ENCODE measurements at regions not wholly inside any gene's neighbourhood (a gene's known extent, or its start where the extent isn't known, plus 50 kb on each side); places are given as distances from the start of the nearest gene placed in this dataset.

GRCh38 chr4:126874533-126874932, 758.2 kb upstream of the INTU start:
- peaks cover 4% of the 10 kb centered on the region for H3K9me3 ChIP-seq (replicated peaks; ENCODE audit: control insufficient read depth, low read depth, low read length)
- H3K27me3 ChIP-seq (ENCODE audit: control insufficient read depth, insufficient read depth, low read length): no peaks in the 10 kb centered on the region
- H3K4me3 ChIP-seq (ENCODE audit: low read length): no peak overlapping the region
- H3K27ac ChIP-seq (ENCODE audit: low read length): no peak overlapping the region
- no peak for DNase-seq
- H3K36me3 ChIP-seq (ENCODE audit: control insufficient read depth, insufficient read depth, low read length): no peaks in the 10 kb centered on the region
- WGBS (ENCODE audit: insufficient coverage): 94% methylated on average over 17 of the region's 19 CpGs
- H3K4me1 ChIP-seq (ENCODE audit: control insufficient read depth, insufficient read depth, low read length): no peaks in the 10 kb centered on the region

DNA sequence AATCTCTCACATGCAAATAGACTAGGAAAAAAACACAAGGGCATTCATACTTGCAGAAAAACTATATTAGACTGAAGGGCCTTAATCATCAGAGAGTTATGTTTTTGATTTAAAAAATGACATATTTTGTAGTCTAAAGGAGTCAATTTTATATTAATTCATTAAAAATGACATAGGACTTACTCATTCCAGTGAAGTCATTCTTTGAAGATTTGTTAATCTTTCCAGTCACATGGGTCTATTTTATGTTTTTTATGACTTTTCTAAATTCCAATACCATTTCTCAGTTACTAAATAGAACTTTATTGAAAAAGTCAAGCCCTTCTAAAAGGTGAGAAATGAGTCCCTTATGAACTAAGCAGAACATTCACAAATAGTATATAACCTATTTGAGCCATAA, 743.8 kb upstream of the INTU start:
- Histone ChIP-seq H3K4me3 (ENCODE audit: low read length) (no peak overlapping the region), H3K27me3 (ENCODE audit: control insufficient read depth, insufficient read depth, low read length) (no peaks in the 10 kb centered on the region), H3K4me1 (ENCODE audit: control insufficient read depth, insufficient read depth, low read length) (no peaks in the 10 kb centered on the region), H3K27ac (ENCODE audit: low read length) (no peak overlapping the region), H3K9me3 (replicated peaks; ENCODE audit: control insufficient read depth, low read depth, low read length) (no peaks in the 10 kb centered on the region), H3K36me3 (ENCODE audit: control insufficient read depth, insufficient read depth, low read length) (no peaks in the 10 kb centered on the region)
- no peak for DNase-seq

- Histone ChIP-seq H3K27me3 (ENCODE audit: control insufficient read depth, insufficient read depth, low read length) (no peaks in the 10 kb centered on the region), H3K4me1 (ENCODE audit: control insufficient read depth, insufficient read depth, low read length) (no peaks in the 10 kb centered on the region)
- no peak for DNase-seq
These were observed 742.4 kb upstream of the INTU start for GRCh38 chr4:126890383-126890782.

GRCh38 chr4:126890994-126891393, 741.8 kb upstream of the INTU start:
- Histone ChIP-seq H3K27ac (ENCODE audit: low read length) (no peak overlapping the region), H3K27me3 (ENCODE audit: control insufficient read depth, insufficient read depth, low read length) (no peaks in the 10 kb centered on the region), H3K36me3 (ENCODE audit: control insufficient read depth, insufficient read depth, low read length) (no peaks in the 10 kb centered on the region), H3K4me1 (ENCODE audit: control insufficient read depth, insufficient read depth, low read length) (no peaks in the 10 kb centered on the region), H3K9me3 (replicated peaks; ENCODE audit: control insufficient read depth, low read depth, low read length) (no peaks in the 10 kb centered on the region), H3K4me3 (ENCODE audit: low read length) (no peak overlapping the region)
- 41% methylated on average over 3 of the region's 3 CpGs for WGBS (ENCODE audit: insufficient coverage)
- no peak for DNase-seq

More at GRCh38 chr4:126890383-126890782, 742.4 kb upstream of the INTU start:
- Histone ChIP-seq H3K27ac (ENCODE audit: low read length) (no peak overlapping the region), H3K9me3 (replicated peaks; ENCODE audit: control insufficient read depth, low read depth, low read length) (no peaks in the 10 kb centered on the region), H3K36me3 (ENCODE audit: control insufficient read depth, insufficient read depth, low read length) (no peaks in the 10 kb centered on the region), H3K4me3 (ENCODE audit: low read length) (no peak overlapping the region)

DNA sequence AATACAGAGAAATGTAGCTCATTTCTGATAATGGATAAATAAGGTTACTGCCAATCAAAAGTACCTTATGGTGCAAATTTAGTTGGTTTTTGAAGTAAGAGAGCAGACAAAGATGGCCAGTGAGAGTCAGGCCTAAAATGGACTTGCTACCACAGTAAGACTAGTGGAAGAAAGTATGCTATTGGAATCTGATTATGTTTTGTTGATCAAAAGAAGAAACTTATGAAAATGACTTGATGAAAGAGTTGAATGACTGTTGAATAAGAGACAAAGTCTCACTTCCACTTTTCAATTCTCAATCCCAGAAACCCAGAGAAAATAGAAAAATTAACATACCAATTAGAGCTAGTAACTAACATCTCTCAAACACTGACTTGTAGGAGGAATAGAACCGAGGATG, 737.8 kb upstream of the INTU start:
- Histone ChIP-seq H3K27ac (ENCODE audit: low read length) (no peak overlapping the region), H3K9me3 (replicated peaks; ENCODE audit: control insufficient read depth, low read depth, low read length) (peaks cover 7% of the 10 kb centered on the region), H3K27me3 (ENCODE audit: control insufficient read depth, insufficient read depth, low read length) (no peaks in the 10 kb centered on the region), H3K4me3 (ENCODE audit: low read length) (no peak overlapping the region), H3K36me3 (ENCODE audit: control insufficient read depth, insufficient read depth, low read length) (no peaks in the 10 kb centered on the region), H3K4me1 (ENCODE audit: control insufficient read depth, insufficient read depth, low read length) (peaks cover 2% of the 10 kb centered on the region)
- WGBS (ENCODE audit: insufficient coverage): no CpG with 5 or more reads among the region's 1 CpG
- DNase-seq: no peak

DNA sequence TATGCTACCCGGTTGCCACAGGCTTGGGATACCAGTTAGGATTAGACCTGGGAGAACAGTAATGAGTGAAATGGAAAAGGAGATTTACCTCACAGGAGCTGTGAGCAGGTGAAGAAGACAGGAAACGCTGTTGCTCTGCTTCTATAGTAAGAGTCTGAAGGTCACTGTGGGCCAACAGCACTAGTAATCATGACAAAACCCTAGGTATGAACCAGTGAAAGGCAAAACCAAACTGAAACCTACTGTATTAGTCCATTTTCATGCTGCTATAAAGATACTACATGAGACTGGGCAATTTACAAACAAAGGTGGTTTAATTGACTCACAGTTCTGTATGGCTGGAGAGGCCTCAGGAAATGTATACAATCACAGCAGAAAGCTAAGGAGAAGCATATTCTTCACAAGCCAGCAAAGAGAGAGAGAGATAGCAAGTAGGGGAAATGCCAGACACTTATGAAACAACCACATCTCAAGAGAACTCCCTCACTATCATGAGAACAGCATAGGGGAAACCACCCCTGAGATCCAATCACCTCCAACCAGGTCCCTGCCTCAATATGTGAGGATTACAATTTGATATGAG, 736.7 kb upstream of the INTU start:
- no CpG with 5 or more reads among the region's 2 CpGs for WGBS (ENCODE audit: insufficient coverage)
- H3K27ac ChIP-seq (ENCODE audit: low read length): no peak overlapping the region
- no peak overlapping the region for H3K4me3 ChIP-seq (ENCODE audit: low read length)
- H3K36me3 ChIP-seq (ENCODE audit: control insufficient read depth, insufficient read depth, low read length): no peaks in the 10 kb centered on the region
- no peaks in the 10 kb centered on the region for H3K27me3 ChIP-seq (ENCODE audit: control insufficient read depth, insufficient read depth, low read length)
- no peak for DNase-seq
- H3K9me3 ChIP-seq (replicated peaks; ENCODE audit: control insufficient read depth, low read depth, low read length): peaks cover 7% of the 10 kb centered on the region
- H3K4me1 ChIP-seq (ENCODE audit: control insufficient read depth, insufficient read depth, low read length): peaks cover 2% of the 10 kb centered on the region

DNA sequence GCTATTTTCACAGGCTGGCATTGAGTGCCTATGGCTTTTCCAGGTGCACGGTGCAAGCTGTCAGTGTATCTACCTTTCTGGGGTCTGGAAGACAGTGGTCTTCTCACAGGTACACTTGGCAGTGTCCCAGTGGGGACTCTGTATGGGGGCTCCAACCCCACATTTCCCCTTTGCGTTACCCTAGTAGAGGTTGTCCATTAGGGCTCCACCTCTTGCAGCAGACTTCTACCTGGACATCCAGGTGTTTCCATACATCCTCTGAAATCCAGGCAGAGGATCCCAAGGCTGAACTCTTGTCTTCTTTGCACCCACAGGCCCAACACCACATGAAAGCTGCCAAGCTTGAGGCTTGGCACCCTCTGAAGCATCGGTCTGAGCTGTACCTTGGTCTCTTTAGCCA, 735.7 kb upstream of the INTU start:
- no peak overlapping the region for H3K27ac ChIP-seq (ENCODE audit: low read length)
- DNase-seq: no peak
- peaks cover 7% of the 10 kb centered on the region for H3K9me3 ChIP-seq (replicated peaks; ENCODE audit: control insufficient read depth, low read depth, low read length)
- peaks cover 2% of the 10 kb centered on the region for H3K4me1 ChIP-seq (ENCODE audit: control insufficient read depth, insufficient read depth, low read length)
- WGBS (ENCODE audit: insufficient coverage): 94% methylated on average over 3 of the region's 3 CpGs
- H3K27me3 ChIP-seq (ENCODE audit: control insufficient read depth, insufficient read depth, low read length): no peaks in the 10 kb centered on the region
- no peaks in the 10 kb centered on the region for H3K36me3 ChIP-seq (ENCODE audit: control insufficient read depth, insufficient read depth, low read length)
- H3K4me3 ChIP-seq (ENCODE audit: low read length): no peak overlapping the region

DNA sequence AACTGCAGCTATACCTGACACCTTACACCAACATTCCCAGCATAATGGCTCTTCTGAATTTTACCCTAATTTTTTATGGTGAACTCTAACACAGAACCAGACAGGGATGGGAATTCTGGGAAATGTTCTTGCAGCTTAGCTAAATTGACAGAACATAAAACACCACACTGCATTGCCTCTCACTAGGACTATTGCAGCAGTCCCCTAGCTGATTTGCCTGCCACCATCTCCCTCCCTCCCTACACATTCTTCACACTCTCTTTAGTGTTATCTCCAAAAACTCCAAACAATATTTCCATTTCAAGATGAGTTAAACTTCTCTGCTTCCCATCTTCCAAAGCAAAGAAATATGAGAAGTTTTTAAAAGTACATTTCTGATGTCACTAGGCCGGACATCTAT, 733.9 kb upstream of the INTU start:
- peak overlapping the region; percentile 57 for H3K27ac ChIP-seq (ENCODE audit: low read length)
- H3K4me3 ChIP-seq (ENCODE audit: low read length): no peak overlapping the region
- peaks cover 7% of the 10 kb centered on the region for H3K9me3 ChIP-seq (replicated peaks; ENCODE audit: control insufficient read depth, low read depth, low read length)
- H3K4me1 ChIP-seq (ENCODE audit: control insufficient read depth, insufficient read depth, low read length): peaks cover 2% of the 10 kb centered on the region
- no peaks in the 10 kb centered on the region for H3K27me3 ChIP-seq (ENCODE audit: control insufficient read depth, insufficient read depth, low read length)
- H3K36me3 ChIP-seq (ENCODE audit: control insufficient read depth, insufficient read depth, low read length): no peaks in the 10 kb centered on the region
- no CpG with 5 or more reads among the region's 1 CpG for WGBS (ENCODE audit: insufficient coverage)
- DNase-seq: no peak

DNA sequence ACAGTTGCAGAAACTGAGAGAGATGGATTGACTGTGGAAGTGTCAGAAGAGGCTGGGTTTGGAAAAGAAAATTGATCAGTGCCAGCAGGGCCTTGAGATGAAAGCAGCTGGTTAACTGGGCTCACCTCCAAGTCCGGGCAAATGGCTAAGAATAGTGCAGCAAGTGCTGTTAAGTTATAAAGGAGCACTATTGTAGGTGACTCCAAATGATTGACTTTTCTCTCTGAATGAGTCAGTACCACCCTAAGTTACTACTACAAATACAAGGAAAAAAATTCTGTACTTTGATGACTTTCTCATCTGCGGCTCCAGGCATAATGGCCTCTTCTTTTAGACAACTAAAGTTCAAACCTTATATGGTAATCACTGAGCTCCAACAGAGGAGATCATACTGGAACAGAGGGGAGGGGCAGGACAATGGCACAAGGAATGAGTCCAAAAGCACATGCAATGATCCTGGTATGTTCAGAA, 733.4 kb upstream of the INTU start:
- H3K27me3 ChIP-seq (ENCODE audit: control insufficient read depth, insufficient read depth, low read length): no peaks in the 10 kb centered on the region
- H3K4me1 ChIP-seq (ENCODE audit: control insufficient read depth, insufficient read depth, low read length): peaks cover 2% of the 10 kb centered on the region
- peaks cover 7% of the 10 kb centered on the region for H3K9me3 ChIP-seq (replicated peaks; ENCODE audit: control insufficient read depth, low read depth, low read length)
- no peaks in the 10 kb centered on the region for H3K36me3 ChIP-seq (ENCODE audit: control insufficient read depth, insufficient read depth, low read length)
- WGBS (ENCODE audit: insufficient coverage): no CpG with 5 or more reads among the region's 2 CpGs
- no peak overlapping the region for H3K4me3 ChIP-seq (ENCODE audit: low read length)
- peak; percentile 85 for DNase-seq
- peak overlapping the region; percentile 57 for H3K27ac ChIP-seq (ENCODE audit: low read length)

GRCh38 chr4:126906466-126906865, 726.3 kb upstream of the INTU start:
- Histone ChIP-seq H3K27ac (ENCODE audit: low read length) (no peak overlapping the region), H3K4me1 (ENCODE audit: control insufficient read depth, insufficient read depth, low read length) (no peaks in the 10 kb centered on the region), H3K36me3 (ENCODE audit: control insufficient read depth, insufficient read depth, low read length) (no peaks in the 10 kb centered on the region), H3K9me3 (replicated peaks; ENCODE audit: control insufficient read depth, low read depth, low read length) (no peaks in the 10 kb centered on the region), H3K4me3 (ENCODE audit: low read length) (no peak overlapping the region), H3K27me3 (ENCODE audit: control insufficient read depth, insufficient read depth, low read length) (no peaks in the 10 kb centered on the region)
- 100% methylated on average over 2 of the region's 3 CpGs for WGBS (ENCODE audit: insufficient coverage)
- DNase-seq: no peak

DNA sequence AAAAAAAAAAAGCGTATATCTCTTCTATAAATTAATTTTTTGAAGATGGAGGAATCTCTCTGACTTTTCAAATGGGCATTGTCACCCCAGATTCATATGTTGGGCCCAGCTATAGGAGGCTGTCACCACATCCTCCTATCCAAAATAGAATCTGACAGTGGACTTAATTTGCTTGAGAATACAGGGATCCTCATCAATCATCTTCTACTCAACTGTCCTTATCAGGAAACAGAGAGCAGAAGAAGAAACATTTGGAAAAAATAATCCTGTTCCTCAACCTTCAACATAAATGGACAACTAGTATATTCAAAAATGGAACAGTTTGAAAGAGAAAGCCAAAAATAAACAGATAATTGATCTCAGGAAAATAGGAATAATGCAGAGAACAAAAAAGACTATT, 725.4 kb upstream of the INTU start:
- no peak overlapping the region for H3K4me3 ChIP-seq (ENCODE audit: low read length)
- H3K36me3 ChIP-seq (ENCODE audit: control insufficient read depth, insufficient read depth, low read length): no peaks in the 10 kb centered on the region
- H3K4me1 ChIP-seq (ENCODE audit: control insufficient read depth, insufficient read depth, low read length): no peaks in the 10 kb centered on the region
- WGBS (ENCODE audit: insufficient coverage): no CpG with 5 or more reads among the region's 1 CpG
- no peak overlapping the region for H3K27ac ChIP-seq (ENCODE audit: low read length)
- H3K27me3 ChIP-seq (ENCODE audit: control insufficient read depth, insufficient read depth, low read length): no peaks in the 10 kb centered on the region
- H3K9me3 ChIP-seq (replicated peaks; ENCODE audit: control insufficient read depth, low read depth, low read length): no peaks in the 10 kb centered on the region
- DNase-seq: no peak
